Loucy (cell line): ENCODE measurements at regions not wholly inside any gene's neighbourhood (a gene's known extent, or its start where the extent isn't known, plus 50 kb on each side); places are given as distances from the start of the nearest gene placed in this dataset.

Source experiments
- H2AFZ ChIP-seq: fragments of 200-600 bp; sonication (generic); 2 replicates; pipeline ENCODE4 v1.6.0; 2016; ENCODE audit warnings: antibody characterized with exemption, mild to moderate bottlenecking, low read length, moderate library complexity
- H3F3A ChIP-seq: fragments of 200-600 bp; 2 replicates; pipeline ENCODE4 v1.6.0; 2016; ENCODE audit warnings: antibody characterized with exemption, low read depth, mild to moderate bottlenecking
- H3K27me3 ChIP-seq: fragments of 200-600 bp; sonication (generic); 2 replicates; pipeline ENCODE4 v1.6.1; 2014; ENCODE audit warnings: low read length, mild to moderate bottlenecking; ENCODE audit not compliant: insufficient read depth, poor library complexity, severe bottlenecking
- H3K36me3 ChIP-seq: fragments of 200-600 bp; sonication (generic); 2 replicates; pipeline ENCODE4 v1.6.1; 2016; ENCODE audit warnings: low read length; ENCODE audit not compliant: insufficient read depth
- H3K4me1 ChIP-seq: fragments of 200-600 bp; sonication (generic); 2 replicates; pipeline ENCODE4 v1.5.1; 2014; ENCODE audit warnings: low read length, mild to moderate bottlenecking; ENCODE audit not compliant: insufficient read depth, poor library complexity, severe bottlenecking
- H3K4me2 ChIP-seq: fragments of 200-600 bp; sonication (generic); 2 replicates; pipeline ENCODE4 v1.6.0; 2014; ENCODE audit warnings: antibody characterized with exemption, low read length, low read depth, mild to moderate bottlenecking; ENCODE audit not compliant: poor library complexity, severe bottlenecking
- H3K4me3 ChIP-seq: fragments of 200-600 bp; sonication (generic); 2 replicates; pipeline ENCODE4 v1.5.1; 2014; ENCODE audit warnings: low read length, mild to moderate bottlenecking, mixed read lengths; ENCODE audit not compliant: poor library complexity, severe bottlenecking
- H3K79me2 ChIP-seq: fragments of 200-600 bp; sonication (generic); 2 replicates; pipeline ENCODE4 v1.6.1; 2014; ENCODE audit warnings: low read length; ENCODE audit not compliant: insufficient read depth
- H3K9ac ChIP-seq: fragments of 200-600 bp; sonication (generic); 2 replicates; pipeline ENCODE4 v1.6.0; 2014; ENCODE audit warnings: mild to moderate bottlenecking, low read depth, low read length, moderate library complexity; ENCODE audit not compliant: poor library complexity, severe bottlenecking
- H3K9me2 ChIP-seq: fragments of 200-600 bp; sonication (generic); replicated peaks from 2 replicates; pipeline ENCODE4 v1.6.1; 2016; ENCODE audit warnings: low read depth, low read length, mixed read lengths
- H3K9me3 ChIP-seq: fragments of 200-600 bp; sonication (generic); 2 replicates; pipeline ENCODE4 v1.6.1; 2014; ENCODE audit warnings: mild to moderate bottlenecking, antibody characterized with exemption, low read length, low read depth; ENCODE audit not compliant: insufficient read depth
- H4K20me1 ChIP-seq: fragments of 200-600 bp; sonication (generic); 2 replicates; pipeline ENCODE4 v1.6.0; 2014; ENCODE audit warnings: antibody characterized with exemption, low read length, mild to moderate bottlenecking; ENCODE audit not compliant: insufficient read depth, poor library complexity, severe bottlenecking
- CTCF ChIP-seq: fragments of 200-600 bp; sonication (generic); conservative IDR thresholded peaks from 2 replicates; pipeline ENCODE4 v1.5.1; 2014; ENCODE audit warnings: mild to moderate bottlenecking, antibody characterized with exemption, low read length
- EZH2phosphoT487 ChIP-seq: fragments of 200-600 bp; IDR thresholded peaks from 2 replicates; pipeline ENCODE4 v1.6.1; 2018; ENCODE audit warnings: antibody characterized with exemption, mild to moderate bottlenecking, moderate library complexity, borderline replicate concordance

GRCh38 chr13:90547272-90547790 lies 800.2 kb upstream of the MIR17HG start:
- Histone ChIP-seq H3K79me2 (no peaks in the 10 kb centered on the region), H2AFZ (no peak overlapping the region), H3K9me2 (no peaks in the 10 kb centered on the region), H3K9me3 (no peaks in the 10 kb centered on the region; the same call in 1 of the 2 replicates), H3K9ac (no peak overlapping the region), H3K27me3 (no peaks in the 10 kb centered on the region), H4K20me1 (no peaks in the 10 kb centered on the region), H3K4me1 (no peaks in the 10 kb centered on the region), H3K4me3 (no peak overlapping the region), H3F3A (no peaks in the 10 kb centered on the region), H3K36me3 (no peaks in the 10 kb centered on the region), H3K4me2 (no peak overlapping the region)
- no peak for TF ChIP-seq CTCF
- TF ChIP-seq EZH2phosphoT487, result no peak

GRCh38 chr13:90551253-90551652 lies 796.2 kb upstream of the MIR17HG start:
- Histone ChIP-seq H4K20me1 (no peaks in the 10 kb centered on the region), H3K79me2 (no peaks in the 10 kb centered on the region), H3K4me1 (no peaks in the 10 kb centered on the region), H3K9ac (no peak overlapping the region), H3K9me2 (no peaks in the 10 kb centered on the region), H3K4me3 (no peak overlapping the region), H3K36me3 (no peaks in the 10 kb centered on the region), H3K4me2 (no peak overlapping the region), H3K27me3 (no peaks in the 10 kb centered on the region), H2AFZ (no peak overlapping the region), H3F3A (no peaks in the 10 kb centered on the region), H3K9me3 (no peaks in the 10 kb centered on the region; the same call in 1 of the 2 replicates)
- TF ChIP-seq CTCF (no peak), EZH2phosphoT487 (no peak)

- no peaks in the 10 kb centered on the region for H3K79me2 ChIP-seq
- no peaks in the 10 kb centered on the region for H3K36me3 ChIP-seq
- no peaks in the 10 kb centered on the region for H3K4me1 ChIP-seq
- no peaks in the 10 kb centered on the region for H3K9me2 ChIP-seq
- no peaks in the 10 kb centered on the region for H3K9me3 ChIP-seq
- H3K4me2 ChIP-seq, result no peak overlapping the region
- TF ChIP-seq CTCF (no peak), EZH2phosphoT487 (no peak)
- H3K27me3 ChIP-seq, result no peaks in the 10 kb centered on the region
- no peaks in the 10 kb centered on the region for H3F3A ChIP-seq
- H3K4me3 ChIP-seq, result no peak overlapping the region
- H3K9ac ChIP-seq, result no peak overlapping the region
- no peak overlapping the region for H2AFZ ChIP-seq
- H4K20me1 ChIP-seq, result no peaks in the 10 kb centered on the region
Observed at GRCh38 chr13:90552702-90553101, 794.8 kb upstream of the MIR17HG start.
